Fibroblast of upper back skin (primary cell): ENCODE measurements at regions not wholly inside any gene's neighbourhood (a gene's known extent, or its start where the extent isn't known, plus 50 kb on each side); places are given as distances from the start of the nearest gene placed in this dataset.
"Not testable (repeated sequence)": the region's sequence is repeated elsewhere in the genome, so short reads cannot be mapped to it uniquely, and the experiment has no call there.

Source experiments
- DNase-seq: peaks from one replicate; pipeline ENCODE4 v3.0.0-alpha.2; 2013

GRCh38 chr14:26655128-26655527, 57.3 kb upstream of the NOVA1 start:
- DNase-seq, result no peak

GRCh38 chr14:26663506-26663905, 65.7 kb upstream of the NOVA1 start:
- no peak for DNase-seq

GRCh38 chr14:26678732-26679420, 81.0 kb upstream of the NOVA1 start:
- DNase-seq, result not testable (repeated sequence)

- DNase-seq, result no peak
These were observed 87.6 kb upstream of the NOVA1 start for GRCh38 chr14:26685401-26685800.

GRCh38 chr14:26687301-26687837, 89.5 kb upstream of the NOVA1 start:
- DNase-seq, result no peak

- no peak for DNase-seq
These were observed 96.7 kb upstream of the NOVA1 start for GRCh38 chr14:26694521-26694920.

GRCh38 chr14:26702721-26703230, 104.9 kb upstream of the NOVA1 start:
- peak; percentile 1 for DNase-seq

GRCh38 chr14:26703686-26704366, 106.0 kb upstream of the NOVA1 start:
- DNase-seq, result no peak

- DNase-seq, result no peak
These were observed 109.4 kb upstream of the NOVA1 start for GRCh38 chr14:26707234-26707633.

GRCh38 chr14:26709019-26709418, 111.2 kb upstream of the NOVA1 start:
- DNase-seq, result peak; percentile 55

GRCh38 chr14:26719514-26719913, 121.7 kb upstream of the NOVA1 start:
- peak; percentile 56 for DNase-seq

- no peak for DNase-seq
These were observed 124.4 kb upstream of the NOVA1 start for GRCh38 chr14:26722258-26722657.

GRCh38 chr14:26729851-26730250, 132.0 kb upstream of the NOVA1 start:
- peak; percentile 82 for DNase-seq

- peak; percentile 28 for DNase-seq
These were observed 133.2 kb upstream of the NOVA1 start for GRCh38 chr14:26730929-26731618.

- no peak for DNase-seq
These were observed 138.0 kb upstream of the NOVA1 start for GRCh38 chr14:26735811-26736210.

GRCh38 chr14:26738571-26738970, 140.7 kb upstream of the NOVA1 start:
- peak; percentile 1 for DNase-seq

- no peak for DNase-seq
These were observed 143.9 kb upstream of the NOVA1 start for GRCh38 chr14:26741711-26742212.

GRCh38 chr14:26743284-26743683, 145.5 kb upstream of the NOVA1 start:
- no peak for DNase-seq

GRCh38 chr14:26744903-26745302, 147.1 kb upstream of the NOVA1 start:
- DNase-seq, result no peak

- no peak for DNase-seq
These were observed 163.7 kb upstream of the NOVA1 start for GRCh38 chr14:26761532-26761931.

GRCh38 chr14:26765301-26765700, 167.5 kb upstream of the NOVA1 start:
- peak; percentile 63 for DNase-seq

GRCh38 chr14:26765768-26766520, 168.1 kb upstream of the NOVA1 start:
- DNase-seq, result peak; percentile 96

GRCh38 chr14:26766726-26767125, 168.9 kb upstream of the NOVA1 start:
- DNase-seq, result peak; percentile 54
